HepG2 (cell line): ENCODE measurements at regions not wholly inside any gene's neighbourhood (a gene's known extent, or its start where the extent isn't known, plus 50 kb on each side); places are given as distances from the start of the nearest gene placed in this dataset.
A peak's percentile ranks its signal among the peaks of the same experiment; 100 is the strongest.

Source experiments
- CTCF ChIP-seq: sonication (generic); formaldehyde crosslinking; IDR thresholded peaks from 2 replicates; pipeline ENCODE4 v1.5.0; 2020; ENCODE audit warnings: mild to moderate bottlenecking, missing genetic modification reagents, moderate library complexity
- FLYWCH1 ChIP-seq: sonication (generic); formaldehyde crosslinking; IDR thresholded peaks from 2 replicates; pipeline ENCODE4 v1.8.1; 2023; ENCODE audit warnings: mild to moderate bottlenecking, missing genetic modification reagents
- FOXA3 ChIP-seq: IDR thresholded peaks from 2 replicates; pipeline ENCODE4 v1.6.1; 2016; ENCODE audit warnings: missing genetic modification reagents, missing compliant biosample characterization
- HCFC1 ChIP-seq: fragments of 150-350 bp; IDR thresholded peaks from 2 replicates; pipeline ENCODE4 v1.6.1; 2014; ENCODE audit warnings: low read depth, low read length
- KLF6 ChIP-seq: IDR thresholded peaks from 2 replicates; pipeline ENCODE4 v1.8.0; 2016; ENCODE audit warnings: missing biosample characterization, missing genetic modification reagents
- KLF9 ChIP-seq: IDR thresholded peaks from 2 replicates; pipeline ENCODE4 v1.6.1; 2016; ENCODE audit warnings: low read depth
- NFE2 ChIP-seq: sonication (generic); formaldehyde crosslinking; IDR thresholded peaks from 2 replicates; pipeline ENCODE4 v1.4.0; 2020; ENCODE audit warnings: missing genetic modification reagents
- PHF20 ChIP-seq: sonication (generic); formaldehyde crosslinking; IDR thresholded peaks from 2 replicates; pipeline ENCODE4 v1.5.0; 2020; ENCODE audit warnings: mild to moderate bottlenecking, missing genetic modification reagents
- PRDM4 ChIP-seq: sonication (generic); formaldehyde crosslinking; IDR thresholded peaks from 2 replicates; pipeline ENCODE4 v1.9.0; 2021; ENCODE audit warnings: missing genetic modification reagents, borderline replicate concordance
- SAP130 ChIP-seq: IDR thresholded peaks from 2 replicates; pipeline ENCODE4 v1.6.1; 2016; ENCODE audit warnings: low read depth
- SOX6 ChIP-seq, 2 experiments: fragments of 450-650 bp in 1 of 2; sonication (generic) in 1 of 2; formaldehyde crosslinking in 1 of 2; IDR thresholded peaks; 2 replicates each; pipeline versions ENCODE4 v1.4.0 to v1.6.1; 2017 to 2020; ENCODE audit warnings: antibody characterized with exemption in 1 of 2, mild to moderate bottlenecking in 1 of 2, missing genetic modification reagents in 1 of 2
- TMF1 ChIP-seq: sonication (generic); formaldehyde crosslinking; IDR thresholded peaks from 2 replicates; pipeline ENCODE4 v1.8.1; 2022; ENCODE audit warnings: low read depth, missing genetic modification reagents
- XBP1 ChIP-seq: sonication (generic); formaldehyde crosslinking; IDR thresholded peaks from 2 replicates; pipeline ENCODE4 v1.5.0; 2020; ENCODE audit warnings: missing genetic modification reagents
- ZHX1 ChIP-seq: sonication (generic); formaldehyde crosslinking; IDR thresholded peaks from 2 replicates; pipeline ENCODE4 v1.8.1; 2022; ENCODE audit warnings: low read depth, mild to moderate bottlenecking, missing genetic modification reagents
- ZIK1 ChIP-seq: sonication (generic); formaldehyde crosslinking; IDR thresholded peaks from 2 replicates; pipeline ENCODE4 v1.5.0; 2020; ENCODE audit warnings: mild to moderate bottlenecking, low read depth, missing genetic modification reagents, borderline replicate concordance
- ZNF746 ChIP-seq: sonication (generic); formaldehyde crosslinking; IDR thresholded peaks from 2 replicates; pipeline ENCODE4 v1.8.0; 2022; ENCODE audit warnings: mild to moderate bottlenecking, missing genetic modification reagents
- TF ChIP-seq, protein P1 (sequence below): sonication (generic); formaldehyde crosslinking; conservative IDR thresholded peaks from 2 replicates; pipeline ENCODE4 v1.4.0; 2020; ENCODE audit warnings: mild to moderate bottlenecking, missing genetic modification reagents, moderate library complexity

DNA sequence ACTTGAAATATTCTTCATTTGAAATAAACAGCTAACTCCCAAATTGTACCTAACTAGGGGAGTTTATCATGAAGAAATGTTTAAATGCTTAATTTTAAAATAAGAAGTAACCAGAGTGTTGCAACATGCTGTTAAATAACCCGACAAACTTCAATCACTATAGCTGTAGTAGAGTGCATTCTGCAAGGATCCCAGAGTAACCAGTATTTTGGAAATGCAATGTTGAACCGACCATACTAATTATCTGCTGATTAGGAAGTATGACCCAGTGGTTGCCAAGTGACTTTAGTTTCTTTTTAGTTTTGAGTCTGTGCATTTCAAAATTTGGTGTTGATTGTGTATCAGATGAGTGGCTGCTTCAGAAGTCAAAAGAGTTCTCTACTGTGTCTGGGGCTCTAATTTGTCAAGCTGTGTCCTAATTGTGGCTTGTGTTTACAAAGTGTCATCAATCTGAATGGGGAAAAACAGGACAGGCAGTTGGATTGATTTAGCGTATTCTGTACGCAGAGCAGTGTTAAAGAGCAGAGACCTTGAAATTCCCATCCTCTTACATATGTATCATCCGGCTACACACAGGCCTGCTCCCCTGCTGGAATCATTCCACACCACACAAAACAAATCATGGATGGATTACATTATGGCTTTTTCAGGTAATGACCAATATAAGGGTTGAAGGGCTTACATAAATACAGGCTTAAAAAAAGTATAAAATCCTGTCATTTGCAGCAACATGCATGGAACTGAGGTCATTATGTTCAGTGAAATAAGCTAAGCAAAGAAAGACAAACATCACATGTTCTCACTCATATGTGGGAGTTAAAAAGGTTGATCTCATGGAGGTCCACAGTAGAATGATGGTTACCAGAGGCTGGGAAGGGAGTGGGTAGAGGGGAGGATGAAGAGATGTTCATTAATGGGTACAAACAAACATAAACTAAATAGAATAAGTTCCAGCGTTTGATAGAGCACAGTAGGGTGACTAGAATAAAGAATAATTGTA is 351.5 kb downstream of the KLF12 start (continued):
- TF ChIP-seq ZHX1 (no peak), SAP130 (CRISPR knock-in tag) (no peak), KLF9 (no peak), HCFC1 (no peak), ZIK1 (no peak), FLYWCH1 (no peak), SOX6 (IDR thresholded peaks at IDR 0.05) (no peak), SOX6 (CRISPR knock-in tag; IDR thresholded peaks at IDR 0.05) (peak; percentile 51; the same call in 1 of the 2 replicates), FOXA3 (CRISPR knock-in tag) (0 out of 2 replicates have a peak, but pooled peaks have one; percentile 21), TMF1 (CRISPR knock-in tag) (no peak), PRDM4 (CRISPR knock-in tag) (no peak), KLF6 (CRISPR knock-in tag) (no peak), PHF20 (CRISPR knock-in tag) (no peak), ZNF746 (CRISPR knock-in tag) (no peak), NFE2 (no peak), CTCF (CRISPR knock-in tag) (no peak), XBP1 (CRISPR knock-in tag) (no peak)
- TF ChIP-seq, protein P1, sequence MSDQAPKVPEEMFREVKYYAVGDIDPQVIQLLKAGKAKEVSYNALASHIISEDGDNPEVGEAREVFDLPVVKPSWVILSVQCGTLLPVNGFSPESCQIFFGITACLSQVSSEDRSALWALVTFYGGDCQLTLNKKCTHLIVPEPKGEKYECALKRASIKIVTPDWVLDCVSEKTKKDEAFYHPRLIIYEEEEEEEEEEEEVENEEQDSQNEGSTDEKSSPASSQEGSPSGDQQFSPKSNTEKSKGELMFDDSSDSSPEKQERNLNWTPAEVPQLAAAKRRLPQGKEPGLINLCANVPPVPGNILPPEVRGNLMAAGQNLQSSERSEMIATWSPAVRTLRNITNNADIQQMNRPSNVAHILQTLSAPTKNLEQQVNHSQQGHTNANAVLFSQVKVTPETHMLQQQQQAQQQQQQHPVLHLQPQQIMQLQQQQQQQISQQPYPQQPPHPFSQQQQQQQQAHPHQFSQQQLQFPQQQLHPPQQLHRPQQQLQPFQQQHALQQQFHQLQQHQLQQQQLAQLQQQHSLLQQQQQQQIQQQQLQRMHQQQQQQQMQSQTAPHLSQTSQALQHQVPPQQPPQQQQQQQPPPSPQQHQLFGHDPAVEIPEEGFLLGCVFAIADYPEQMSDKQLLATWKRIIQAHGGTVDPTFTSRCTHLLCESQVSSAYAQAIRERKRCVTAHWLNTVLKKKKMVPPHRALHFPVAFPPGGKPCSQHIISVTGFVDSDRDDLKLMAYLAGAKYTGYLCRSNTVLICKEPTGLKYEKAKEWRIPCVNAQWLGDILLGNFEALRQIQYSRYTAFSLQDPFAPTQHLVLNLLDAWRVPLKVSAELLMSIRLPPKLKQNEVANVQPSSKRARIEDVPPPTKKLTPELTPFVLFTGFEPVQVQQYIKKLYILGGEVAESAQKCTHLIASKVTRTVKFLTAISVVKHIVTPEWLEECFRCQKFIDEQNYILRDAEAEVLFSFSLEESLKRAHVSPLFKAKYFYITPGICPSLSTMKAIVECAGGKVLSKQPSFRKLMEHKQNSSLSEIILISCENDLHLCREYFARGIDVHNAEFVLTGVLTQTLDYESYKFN (CRISPR knock-in tag) = peak; percentile 34; the same call in 1 of the 2 replicates
